Cardiac fibroblast (primary cell): ENCODE measurements at regions not wholly inside any gene's neighbourhood (a gene's known extent, or its start where the extent isn't known, plus 50 kb on each side); places are given as distances from the start of the nearest gene placed in this dataset.
A peak's percentile ranks its signal among the peaks of the same experiment; 100 is the strongest.

ENCODE experiments used
- DNase-seq, 2 donors: peaks; one replicate each; pipeline versions ENCODE4 v3.0.0 to v3.0.0-alpha.2; 2010; ENCODE audit warnings: low read depth in 2 of 2
- H3K4me3 ChIP-seq, 2 donors: replicated peaks in 1 of 2; 1 replicate in 1 of 2; 2 replicates in 1 of 2; pipeline ENCODE4 v1.5.1; 2011; ENCODE audit warnings: low read depth in 2 of 2, low read length in 2 of 2, mild to moderate bottlenecking in 2 of 2, moderate library complexity in 1 of 2
- TF ChIP-seq, protein P1 (sequence below): IDR thresholded peaks from one replicate; pipeline ENCODE4 v1.5.1; 2011; ENCODE audit warnings: low read depth, mild to moderate bottlenecking, low read length, inconsistent platforms

DNA sequence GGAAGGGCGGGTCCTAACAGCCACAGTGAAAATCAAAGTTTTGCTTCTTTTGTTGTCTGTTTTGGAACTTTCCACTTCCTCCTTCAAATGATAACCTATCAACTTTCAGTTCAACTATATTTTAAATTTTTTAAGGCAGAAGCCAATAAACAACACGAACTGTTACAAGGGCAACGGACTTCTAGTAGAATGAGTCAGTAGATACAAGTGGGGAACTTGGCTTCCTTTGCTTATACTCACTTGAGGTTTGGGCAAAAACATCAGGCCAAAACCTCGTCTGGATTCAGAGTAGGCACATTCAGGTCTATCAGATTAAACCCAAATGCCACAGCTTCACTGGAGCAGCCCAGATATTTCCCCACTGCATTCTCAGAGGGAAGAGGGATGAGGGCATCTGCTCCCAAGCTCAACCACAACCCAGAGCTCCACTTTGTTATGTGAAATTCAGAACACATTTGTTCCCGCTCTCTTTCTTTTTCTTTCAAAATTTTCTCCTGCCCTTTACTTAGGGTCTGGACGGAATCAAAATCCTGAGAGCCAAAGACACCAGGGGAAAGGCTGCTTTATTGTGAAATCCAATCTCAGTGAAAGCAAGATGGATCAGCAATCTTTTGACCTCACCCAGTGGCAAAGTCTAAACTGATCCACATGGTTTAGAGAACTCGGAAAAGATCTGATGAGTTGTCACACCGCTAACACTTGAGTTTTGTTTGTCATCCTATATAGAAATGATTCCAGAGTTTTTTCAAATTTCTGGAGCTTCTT is 152.5 kb upstream of the BTG1 start:
- H3K4me3 ChIP-seq, result no peak overlapping the region
- DNase-seq, result peak; percentile 66 to 70
- TF ChIP-seq, protein P1, sequence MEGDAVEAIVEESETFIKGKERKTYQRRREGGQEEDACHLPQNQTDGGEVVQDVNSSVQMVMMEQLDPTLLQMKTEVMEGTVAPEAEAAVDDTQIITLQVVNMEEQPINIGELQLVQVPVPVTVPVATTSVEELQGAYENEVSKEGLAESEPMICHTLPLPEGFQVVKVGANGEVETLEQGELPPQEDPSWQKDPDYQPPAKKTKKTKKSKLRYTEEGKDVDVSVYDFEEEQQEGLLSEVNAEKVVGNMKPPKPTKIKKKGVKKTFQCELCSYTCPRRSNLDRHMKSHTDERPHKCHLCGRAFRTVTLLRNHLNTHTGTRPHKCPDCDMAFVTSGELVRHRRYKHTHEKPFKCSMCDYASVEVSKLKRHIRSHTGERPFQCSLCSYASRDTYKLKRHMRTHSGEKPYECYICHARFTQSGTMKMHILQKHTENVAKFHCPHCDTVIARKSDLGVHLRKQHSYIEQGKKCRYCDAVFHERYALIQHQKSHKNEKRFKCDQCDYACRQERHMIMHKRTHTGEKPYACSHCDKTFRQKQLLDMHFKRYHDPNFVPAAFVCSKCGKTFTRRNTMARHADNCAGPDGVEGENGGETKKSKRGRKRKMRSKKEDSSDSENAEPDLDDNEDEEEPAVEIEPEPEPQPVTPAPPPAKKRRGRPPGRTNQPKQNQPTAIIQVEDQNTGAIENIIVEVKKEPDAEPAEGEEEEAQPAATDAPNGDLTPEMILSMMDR, result no peak

DNA sequence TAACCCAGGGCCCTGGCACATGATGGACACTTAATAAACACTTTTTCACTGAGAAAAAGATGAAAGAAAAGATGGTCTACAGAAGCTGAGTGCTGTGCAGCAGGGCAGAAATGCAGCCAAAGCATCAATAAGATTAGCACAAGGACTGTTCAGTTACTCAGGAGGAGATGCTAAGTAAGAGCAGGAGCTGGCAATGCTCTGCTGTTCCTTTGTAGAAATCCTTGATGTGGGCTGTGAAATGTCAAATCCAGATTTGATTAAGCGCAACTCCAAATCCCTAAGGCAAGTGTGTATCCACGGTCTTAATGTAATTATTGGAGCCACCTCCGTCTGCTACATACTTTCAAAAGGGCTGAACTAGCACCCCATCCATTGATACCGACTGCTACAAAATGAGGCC is 151.8 kb upstream of the BTG1 start:
- DNase-seq, result no peak
- TF ChIP-seq, protein P1, result no peak
- H3K4me3 ChIP-seq, result no peak overlapping the region

DNA sequence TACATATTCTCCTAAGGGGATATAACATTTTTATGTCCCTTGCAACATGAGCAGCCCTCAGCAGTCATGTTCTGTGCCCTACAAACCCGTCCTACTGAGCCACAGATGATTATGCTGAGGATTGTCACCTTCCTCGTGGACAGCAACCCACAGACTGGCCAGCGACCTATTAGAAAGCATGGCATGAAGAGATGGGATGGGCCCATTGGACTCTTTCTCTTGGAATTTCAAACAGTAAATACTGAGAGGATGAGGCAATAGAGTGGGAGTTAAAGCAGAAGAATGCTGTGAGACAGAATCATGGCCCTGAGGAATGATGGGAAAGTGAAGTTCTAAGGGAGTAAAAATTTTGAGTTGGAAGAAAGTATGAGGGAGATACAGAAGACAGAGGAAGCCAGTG is 149.9 kb upstream of the BTG1 start:
- H3K4me3 ChIP-seq, result no peak overlapping the region
- peak; percentile 5 to 26 for DNase-seq
- TF ChIP-seq, protein P1, result no peak

DNA sequence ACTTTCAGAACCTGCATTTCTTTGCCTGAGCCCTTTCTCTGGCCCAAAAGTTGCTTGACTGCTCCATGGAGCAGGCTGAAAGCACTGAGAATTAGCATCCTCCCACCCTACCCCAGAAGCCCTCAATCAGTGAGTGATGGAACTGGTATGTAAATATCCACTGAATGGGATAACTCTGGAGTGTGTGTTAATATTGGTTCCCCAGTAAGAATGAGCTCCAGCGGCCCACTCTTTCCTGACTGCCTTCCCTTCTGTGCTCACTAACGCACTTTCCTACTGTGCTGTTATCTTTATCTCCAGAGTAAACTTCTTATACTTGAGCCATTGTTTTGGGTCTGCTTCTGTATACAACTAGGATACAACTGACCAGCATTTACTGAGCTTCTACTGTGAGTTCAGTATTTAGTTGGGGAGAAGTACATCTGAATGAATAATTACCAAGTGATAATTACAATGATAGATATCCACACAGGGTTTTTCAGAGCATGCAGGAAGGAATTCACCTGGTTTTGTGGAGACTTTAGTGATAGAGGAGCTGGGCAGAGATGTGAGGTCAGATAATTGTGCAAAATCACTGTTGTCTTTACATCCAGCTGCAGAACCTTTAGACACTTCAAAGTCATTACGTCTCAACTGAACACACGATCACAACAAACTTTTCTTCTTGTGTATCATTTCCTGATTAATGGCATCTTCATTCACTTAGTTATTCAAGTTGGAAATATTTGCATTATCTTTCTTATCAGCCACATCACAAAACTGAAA is 149.2 kb upstream of the BTG1 start:
- no peak overlapping the region for H3K4me3 ChIP-seq
- DNase-seq, result peak in 1 of 2 donors; percentile 4
- TF ChIP-seq, protein P1, result no peak

DNA sequence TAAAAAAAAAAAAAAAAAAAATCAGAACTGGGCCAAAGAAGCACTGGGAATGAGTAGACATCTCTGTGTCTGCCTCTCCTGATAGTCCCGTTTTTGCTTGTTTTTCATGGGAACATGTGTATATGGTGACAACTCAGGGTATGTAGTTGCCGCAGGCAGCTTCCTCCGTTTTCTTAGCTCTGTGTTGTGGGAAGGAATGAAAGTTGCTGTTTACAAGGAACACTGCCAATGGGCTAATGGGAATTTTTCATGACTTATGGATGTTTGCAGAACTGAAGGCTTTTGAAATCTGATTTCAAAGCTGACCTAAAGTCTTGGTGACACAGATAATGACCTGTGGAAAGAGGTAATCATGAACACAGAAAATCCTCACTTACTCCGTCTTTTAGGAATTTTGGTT is 146.4 kb upstream of the BTG1 start:
- no peak for DNase-seq
- TF ChIP-seq, protein P1, result no peak
- no peak overlapping the region for H3K4me3 ChIP-seq

DNA sequence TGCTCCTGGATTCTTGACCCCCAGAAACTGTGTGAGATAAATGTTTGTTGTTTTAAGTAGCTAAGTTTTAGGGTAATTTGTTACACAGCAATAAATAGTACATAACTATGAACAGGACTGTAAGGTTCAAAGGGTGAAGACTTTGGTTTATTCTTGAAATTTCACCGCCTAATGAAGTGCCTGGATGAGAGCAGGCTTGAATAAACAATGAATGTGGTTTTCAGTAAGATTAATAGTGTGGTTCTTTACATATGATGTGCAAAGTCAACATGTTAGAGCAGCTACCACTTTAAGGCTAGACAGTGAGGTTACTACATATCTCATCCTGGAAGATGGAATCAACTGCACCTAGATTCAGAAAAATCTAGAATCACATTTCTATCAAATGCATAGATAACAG is 145.2 kb upstream of the BTG1 start:
- TF ChIP-seq, protein P1, result no peak
- DNase-seq, result no peak
- no peak overlapping the region for H3K4me3 ChIP-seq

DNA sequence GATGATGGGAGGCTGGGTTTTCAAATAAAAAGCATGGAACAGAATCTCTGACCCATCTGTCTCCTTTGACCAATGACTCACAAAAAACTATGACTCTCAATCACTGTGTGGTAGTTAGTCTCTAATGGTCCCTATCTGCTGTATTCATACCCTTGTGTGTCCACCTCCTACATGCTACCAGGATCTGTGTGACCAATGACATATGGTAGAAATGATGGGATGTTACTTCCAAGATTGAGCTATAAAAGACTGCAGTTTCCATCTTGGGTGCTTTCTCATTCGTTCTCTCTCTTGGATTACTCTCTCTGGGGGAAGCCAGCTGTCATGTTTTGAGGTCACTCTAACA is 144.7 kb upstream of the BTG1 start:
- no peak overlapping the region for H3K4me3 ChIP-seq
- no peak for DNase-seq
- TF ChIP-seq, protein P1, result no peak
